ENCODE measurements at regions not wholly inside any gene's neighbourhood (a gene's known extent, or its start where the extent isn't known, plus 50 kb on each side); places are given as distances from the start of the nearest gene placed in this dataset.
"Not testable (repeated sequence)": the region's sequence is repeated elsewhere in the genome, so short reads cannot be mapped to it uniquely, and the experiment has no call there.

- not testable (repeated sequence) for H3K27ac Mint-ChIP-seq; H3K36me3 Mint-ChIP-seq; H3K4me3 ChIP-seq (ENCODE audit: low read depth, low read length); ATAC-seq (ENCODE audit: low read depth in 2 of 2); H3K27me3 Mint-ChIP-seq; H3K4me3 Mint-ChIP-seq; H3K4me1 Mint-ChIP-seq; H3K27ac ChIP-seq (ENCODE audit: insufficient read depth, low read length, poor library complexity, severe bottlenecking); H3K36me3 ChIP-seq (ENCODE audit: control insufficient read depth, insufficient read depth, low read length); H3K9me3 Mint-ChIP-seq; H3K4me1 ChIP-seq (ENCODE audit: control insufficient read depth, insufficient read depth, low read length, poor library complexity, severe bottlenecking); DNase-seq; H3K9me3 ChIP-seq (ENCODE audit: control insufficient read depth in 2 of 2, low read length in 2 of 2); H3K27me3 ChIP-seq (ENCODE audit: control insufficient read depth, insufficient read depth, low read length)
Measured at GRCh38 chr15:35238448-35238847, 153.4 kb upstream of the NANOGP8 start.

GRCh38 chr15:35229085-35229484 is 144.0 kb upstream of the NANOGP8 start:
- no peak overlapping the region for H3K27ac Mint-ChIP-seq
- Histone ChIP-seq H3K36me3 (ENCODE audit: control insufficient read depth, insufficient read depth, low read length) (no peaks in the 10 kb centered on the region), H3K9me3 (ENCODE audit: control insufficient read depth in 2 of 2, low read length in 2 of 2) (peaks cover 0 to 19% of the 10 kb centered on the region in 2 experiments), H3K4me1 (ENCODE audit: control insufficient read depth, insufficient read depth, low read length, poor library complexity, severe bottlenecking) (no peaks in the 10 kb centered on the region), H3K27ac (ENCODE audit: insufficient read depth, low read length, poor library complexity, severe bottlenecking) (no peak overlapping the region), H3K27me3 (ENCODE audit: control insufficient read depth, insufficient read depth, low read length) (no peaks in the 10 kb centered on the region), H3K4me3 (ENCODE audit: low read depth, low read length) (no peak overlapping the region)
- H3K4me3 Mint-ChIP-seq = no peak overlapping the region
- DNase-seq = no peak
- no peaks in the 10 kb centered on the region for H3K4me1 Mint-ChIP-seq
- H3K36me3 Mint-ChIP-seq = no peaks in the 10 kb centered on the region
- peaks cover 0 to 31% (median 2%) of the 10 kb centered on the region in 7 donors for H3K9me3 Mint-ChIP-seq
- ATAC-seq (ENCODE audit: low read depth in 2 of 2) = no peak
- H3K27me3 Mint-ChIP-seq = no peaks in the 10 kb centered on the region

- no peaks in the 10 kb centered on the region for H3K9me3 ChIP-seq (ENCODE audit: control insufficient read depth in 2 of 2, low read length in 2 of 2)
- ATAC-seq (ENCODE audit: low read depth in 2 of 2) = no peak
- no peak overlapping the region for H3K27ac ChIP-seq (ENCODE audit: insufficient read depth, low read length, poor library complexity, severe bottlenecking)
- Mint-ChIP-seq H3K36me3 (no peaks in the 10 kb centered on the region), H3K9me3 (peaks cover 0 to 4% (median 0%) of the 10 kb centered on the region in 7 donors), H3K27me3 (peaks cover 4% of the 10 kb centered on the region), H3K27ac (no peak overlapping the region), H3K4me3 (no peak overlapping the region), H3K4me1 (peaks cover 0 to 4% (median 0%) of the 10 kb centered on the region in 4 donors)
- no peak for DNase-seq
- no peaks in the 10 kb centered on the region for H3K36me3 ChIP-seq (ENCODE audit: control insufficient read depth, insufficient read depth, low read length)
- H3K27me3 ChIP-seq (ENCODE audit: control insufficient read depth, insufficient read depth, low read length) = no peaks in the 10 kb centered on the region
- no peaks in the 10 kb centered on the region for H3K4me1 ChIP-seq (ENCODE audit: control insufficient read depth, insufficient read depth, low read length, poor library complexity, severe bottlenecking)
- no peak overlapping the region for H3K4me3 ChIP-seq (ENCODE audit: low read depth, low read length)
Measured at GRCh38 chr15:35218215-35218614, 133.1 kb upstream of the NANOGP8 start.

- Histone ChIP-seq H3K9me3 (ENCODE audit: control insufficient read depth in 2 of 2, low read length in 2 of 2) (no peaks in the 10 kb centered on the region), H3K4me3 (ENCODE audit: low read depth, low read length) (no peak overlapping the region), H3K36me3 (ENCODE audit: control insufficient read depth, insufficient read depth, low read length) (no peaks in the 10 kb centered on the region), H3K27me3 (ENCODE audit: control insufficient read depth, insufficient read depth, low read length) (no peaks in the 10 kb centered on the region), H3K27ac (ENCODE audit: insufficient read depth, low read length, poor library complexity, severe bottlenecking) (no peak overlapping the region), H3K4me1 (ENCODE audit: control insufficient read depth, insufficient read depth, low read length, poor library complexity, severe bottlenecking) (no peaks in the 10 kb centered on the region)
- H3K4me3 Mint-ChIP-seq = no peak overlapping the region
- no peak overlapping the region for H3K27ac Mint-ChIP-seq
- DNase-seq (no peak), ATAC-seq (ENCODE audit: low read depth in 2 of 2) (no peak)
- no peaks in the 10 kb centered on the region for H3K4me1 Mint-ChIP-seq
- no peaks in the 10 kb centered on the region for H3K9me3 Mint-ChIP-seq
- no peaks in the 10 kb centered on the region for H3K27me3 Mint-ChIP-seq
- H3K36me3 Mint-ChIP-seq = no peaks in the 10 kb centered on the region
Measured at GRCh38 chr15:35215093-35215492, 130.0 kb upstream of the NANOGP8 start.

GRCh38 chr15:35211240-35211902 is 126.3 kb upstream of the NANOGP8 start:
- Mint-ChIP-seq H3K4me1 (no peaks in the 10 kb centered on the region), H3K9me3 (no peaks in the 10 kb centered on the region), H3K27me3 (no peaks in the 10 kb centered on the region), H3K36me3 (no peaks in the 10 kb centered on the region), H3K27ac (no peak overlapping the region), H3K4me3 (no peak overlapping the region)
- H3K27ac ChIP-seq (ENCODE audit: insufficient read depth, low read length, poor library complexity, severe bottlenecking) = no peak overlapping the region
- no peaks in the 10 kb centered on the region for H3K36me3 ChIP-seq (ENCODE audit: control insufficient read depth, insufficient read depth, low read length)
- ATAC-seq (ENCODE audit: low read depth in 2 of 2) (no peak), DNase-seq (no peak)
- H3K4me1 ChIP-seq (ENCODE audit: control insufficient read depth, insufficient read depth, low read length, poor library complexity, severe bottlenecking) = no peaks in the 10 kb centered on the region
- H3K27me3 ChIP-seq (ENCODE audit: control insufficient read depth, insufficient read depth, low read length) = no peaks in the 10 kb centered on the region
- H3K9me3 ChIP-seq (ENCODE audit: control insufficient read depth in 2 of 2, low read length in 2 of 2) = no peaks in the 10 kb centered on the region
- no peak overlapping the region for H3K4me3 ChIP-seq (ENCODE audit: low read depth, low read length)

GRCh38 chr15:35210370-35210769 is 125.3 kb upstream of the NANOGP8 start:
- H3K4me1 ChIP-seq (ENCODE audit: control insufficient read depth, insufficient read depth, low read length, poor library complexity, severe bottlenecking) = no peaks in the 10 kb centered on the region
- no peaks in the 10 kb centered on the region for H3K36me3 ChIP-seq (ENCODE audit: control insufficient read depth, insufficient read depth, low read length)
- no peak for DNase-seq
- H3K4me3 ChIP-seq (ENCODE audit: low read depth, low read length) = no peak overlapping the region
- no peaks in the 10 kb centered on the region for H3K9me3 ChIP-seq (ENCODE audit: control insufficient read depth in 2 of 2, low read length in 2 of 2)
- H3K27ac Mint-ChIP-seq = no peak overlapping the region
- no peaks in the 10 kb centered on the region for H3K4me1 Mint-ChIP-seq
- no peak for ATAC-seq (ENCODE audit: low read depth in 2 of 2)
- no peak overlapping the region for H3K27ac ChIP-seq (ENCODE audit: insufficient read depth, low read length, poor library complexity, severe bottlenecking)
- no peak overlapping the region for H3K4me3 Mint-ChIP-seq
- H3K27me3 ChIP-seq (ENCODE audit: control insufficient read depth, insufficient read depth, low read length) = no peaks in the 10 kb centered on the region
- no peaks in the 10 kb centered on the region for H3K27me3 Mint-ChIP-seq
- H3K9me3 Mint-ChIP-seq = no peaks in the 10 kb centered on the region
- no peaks in the 10 kb centered on the region for H3K36me3 Mint-ChIP-seq

- H3K27me3 Mint-ChIP-seq = no peaks in the 10 kb centered on the region
- Histone ChIP-seq H3K36me3 (ENCODE audit: control insufficient read depth, insufficient read depth, low read length) (no peaks in the 10 kb centered on the region), H3K27me3 (ENCODE audit: control insufficient read depth, insufficient read depth, low read length) (no peaks in the 10 kb centered on the region), H3K4me3 (ENCODE audit: low read depth, low read length) (no peak overlapping the region), H3K4me1 (ENCODE audit: control insufficient read depth, insufficient read depth, low read length, poor library complexity, severe bottlenecking) (no peaks in the 10 kb centered on the region), H3K9me3 (ENCODE audit: control insufficient read depth in 2 of 2, low read length in 2 of 2) (no peaks in the 10 kb centered on the region), H3K27ac (ENCODE audit: insufficient read depth, low read length, poor library complexity, severe bottlenecking) (no peak overlapping the region)
- no peak for ATAC-seq (ENCODE audit: low read depth in 2 of 2)
- H3K4me3 Mint-ChIP-seq = no peak overlapping the region
- no peaks in the 10 kb centered on the region for H3K36me3 Mint-ChIP-seq
- DNase-seq = no peak
- no peaks in the 10 kb centered on the region for H3K4me1 Mint-ChIP-seq
- no peaks in the 10 kb centered on the region for H3K9me3 Mint-ChIP-seq
- H3K27ac Mint-ChIP-seq = no peak overlapping the region
Measured at GRCh38 chr15:35209838-35210237, 124.7 kb upstream of the NANOGP8 start.

- H3K4me1 Mint-ChIP-seq = no peaks in the 10 kb centered on the region
- no peak overlapping the region for H3K4me3 ChIP-seq (ENCODE audit: low read depth, low read length)
- no peaks in the 10 kb centered on the region for H3K36me3 ChIP-seq (ENCODE audit: control insufficient read depth, insufficient read depth, low read length)
- no peaks in the 10 kb centered on the region for H3K27me3 Mint-ChIP-seq
- DNase-seq (no peak), ATAC-seq (ENCODE audit: low read depth in 2 of 2) (no peak)
- no peaks in the 10 kb centered on the region for H3K9me3 ChIP-seq (ENCODE audit: control insufficient read depth in 2 of 2, low read length in 2 of 2)
- no peak overlapping the region for H3K27ac Mint-ChIP-seq
- no peaks in the 10 kb centered on the region for H3K27me3 ChIP-seq (ENCODE audit: control insufficient read depth, insufficient read depth, low read length)
- no peaks in the 10 kb centered on the region for H3K36me3 Mint-ChIP-seq
- no peaks in the 10 kb centered on the region for H3K9me3 Mint-ChIP-seq
- no peak overlapping the region for H3K4me3 Mint-ChIP-seq
- H3K4me1 ChIP-seq (ENCODE audit: control insufficient read depth, insufficient read depth, low read length, poor library complexity, severe bottlenecking) = no peaks in the 10 kb centered on the region
- H3K27ac ChIP-seq (ENCODE audit: insufficient read depth, low read length, poor library complexity, severe bottlenecking) = no peak overlapping the region
Measured at GRCh38 chr15:35208353-35208752, 123.3 kb upstream of the NANOGP8 start.
